CD14-positive monocyte (primary cell): ENCODE measurements at regions not wholly inside any gene's neighbourhood (a gene's known extent, or its start where the extent isn't known, plus 50 kb on each side); places are given as distances from the start of the nearest gene placed in this dataset.
A peak's percentile ranks its signal among the peaks of the same experiment; 100 is the strongest.

Experiments
- DNase-seq, 3 donors: peaks; one replicate each; pipeline ENCODE4 v3.0.0-alpha.2; 2011 to 2022
- H2AFZ ChIP-seq: 2 replicates; pipeline ENCODE4 v1.6.0; 2012; ENCODE audit warnings: mild to moderate bottlenecking, low read depth, low read length, inconsistent platforms; ENCODE audit not compliant: insufficient read depth, poor library complexity, severe bottlenecking
- H3K27ac ChIP-seq, 2 donors: 1 replicate in 1 of 2; 2 replicates in 1 of 2; pipeline ENCODE4 v1.5.1; 2012 to 2013; ENCODE audit warnings: low read length in 2 of 2, control low read depth in 1 of 2, inconsistent platforms in 1 of 2, low read depth in 1 of 2, mild to moderate bottlenecking in 1 of 2
- H3K27me3 ChIP-seq, 2 donors: one replicate each; pipeline versions ENCODE4 v1.6.0 to v1.6.1; 2011 to 2013; ENCODE audit warnings: low read length in 2 of 2; ENCODE audit not compliant: control insufficient read depth in 2 of 2, insufficient read depth in 2 of 2
- H3K36me3 ChIP-seq, 2 donors: replicated peaks in 1 of 2; 1 replicate in 1 of 2; 2 replicates in 1 of 2; pipeline versions ENCODE4 v1.5.1 to v1.6.1; 2012 to 2013; ENCODE audit warnings: low read length in 2 of 2, control low read depth in 1 of 2, inconsistent platforms in 1 of 2, mild to moderate bottlenecking in 1 of 2; ENCODE audit not compliant: insufficient read depth in 2 of 2, control insufficient read depth in 1 of 2
- H3K4me1 ChIP-seq, 2 donors: 1 replicate in 1 of 2; 2 replicates in 1 of 2; pipeline versions ENCODE4 v1.5.1 to v1.6.1; 2012 to 2013; ENCODE audit warnings: low read length in 2 of 2, control low read depth in 1 of 2, inconsistent platforms in 1 of 2, mild to moderate bottlenecking in 1 of 2, moderate library complexity in 1 of 2; ENCODE audit not compliant: insufficient read depth in 2 of 2, control insufficient read depth in 1 of 2
- H3K4me2 ChIP-seq: replicated peaks from 2 replicates; pipeline ENCODE3; 2012; ENCODE audit warnings: low read length, moderate library complexity, mild to moderate bottlenecking; ENCODE audit not compliant: poor library complexity, severe bottlenecking; ENCODE audit errors: extremely low read depth
- H3K4me3 ChIP-seq, 3 experiments: fragments of 200-600 bp in 1 of 3; sonication (generic) in 1 of 3; replicated peaks in 1 of 3; 1 replicate in 2 of 3; 2 replicates in 1 of 3; pipeline ENCODE4 v1.5.1; 2011 to 2013; ENCODE audit warnings: low read length in 3 of 3, mild to moderate bottlenecking in 3 of 3, control low read depth in 2 of 3, low read depth in 2 of 3, inconsistent platforms in 1 of 3, moderate library complexity in 1 of 3
- H3K79me2 ChIP-seq: 2 replicates; pipeline ENCODE4 v1.6.0; 2012; ENCODE audit warnings: mild to moderate bottlenecking, control low read depth, inconsistent platforms, low read length, moderate library complexity; ENCODE audit not compliant: insufficient read depth
- H3K9ac ChIP-seq: 2 replicates; pipeline ENCODE4 v1.6.0; 2017; ENCODE audit warnings: low read length, mild to moderate bottlenecking; ENCODE audit not compliant: insufficient read depth, poor library complexity, severe bottlenecking
- H3K9me3 ChIP-seq, 2 donors: replicated peaks in 1 of 2; 1 replicate in 1 of 2; 2 replicates in 1 of 2; pipeline versions ENCODE4 v1.5.1 to v1.6.1; 2012 to 2013; ENCODE audit warnings: low read length in 2 of 2, control low read depth in 1 of 2; ENCODE audit not compliant: control insufficient read depth in 1 of 2, insufficient read depth in 1 of 2
- H4K20me1 ChIP-seq: 2 replicates; pipeline ENCODE4 v1.6.0; 2012; ENCODE audit warnings: mild to moderate bottlenecking, low read length, control low read depth, moderate library complexity; ENCODE audit not compliant: insufficient read depth
- H3K27ac Mint-ChIP-seq, 7 donors: one replicate each; pipeline ENCODE4 v1.8.0; 2020; ENCODE audit warnings: mild to moderate bottlenecking in 7 of 7, mixed read lengths in 7 of 7, moderate library complexity in 6 of 7, inconsistent platforms in 2 of 7
- H3K27me3 Mint-ChIP-seq, 3 donors: one replicate each; pipeline ENCODE4 v1.8.0; 2021 to 2022; ENCODE audit warnings: low read depth in 3 of 3, mild to moderate bottlenecking in 3 of 3, mixed read lengths in 3 of 3, moderate library complexity in 3 of 3, inconsistent platforms in 1 of 3
- H3K36me3 Mint-ChIP-seq, 2 donors: one replicate each; pipeline ENCODE4 v1.8.0; 2020; ENCODE audit warnings: mixed read lengths in 2 of 2, inconsistent platforms in 1 of 2, mild to moderate bottlenecking in 1 of 2
- H3K4me1 Mint-ChIP-seq: one replicate; pipeline ENCODE4 v1.8.0; 2020; ENCODE audit warnings: mild to moderate bottlenecking, mixed read lengths
- H3K4me3 Mint-ChIP-seq, 2 donors: one replicate each; pipeline ENCODE4 v1.8.0; 2020; ENCODE audit warnings: mild to moderate bottlenecking in 2 of 2, mixed read lengths in 2 of 2, moderate library complexity in 1 of 2
- H3K9me3 Mint-ChIP-seq, 7 donors: one replicate each; pipeline ENCODE4 v1.8.0; 2020 to 2022; ENCODE audit warnings: mixed read lengths in 7 of 7, mild to moderate bottlenecking in 6 of 7, moderate library complexity in 6 of 7, inconsistent platforms in 2 of 7
- CTCF ChIP-seq: fragments of 200-600 bp; IDR thresholded peaks from one replicate; pipeline ENCODE4 v1.8.0; 2022; ENCODE audit warnings: antibody characterized with exemption, mild to moderate bottlenecking
- WGBS: methylation state at CpG from one replicate; pipeline ENCODE4 v1.1.5; 2013; ENCODE audit warnings: missing lambda C conversion rate; ENCODE audit not compliant: insufficient coverage; 5-methylcytosine and 5-hydroxymethylcytosine counted together
- intact Hi-C, 2 donors: fragments of 100-400 bp; cut with micrococcal nuclease; formaldehyde crosslinking; loops; one replicate each; pipeline versions ENCODE4 v1.15.0 to v1.15.1; 2023

- H3K27ac ChIP-seq = no peak overlapping the region
- no peak overlapping the region for H3K4me3 ChIP-seq
- peaks cover 46% of the 10 kb centered on the region for H3K4me1 Mint-ChIP-seq
- peaks cover 0 to 2% (median 0%) of the 10 kb centered on the region in 7 donors for H3K9me3 Mint-ChIP-seq
- no peaks in the 10 kb centered on the region for H3K36me3 Mint-ChIP-seq
- WGBS = 100% methylated on average over 1 of the region's 5 CpGs
- H3K9me3 ChIP-seq = no peaks in the 10 kb centered on the region
- H3K4me3 Mint-ChIP-seq = no peak overlapping the region
- peak overlapping the region in 3 of 7 donors; percentile 1 to 36 (median 28) for H3K27ac Mint-ChIP-seq
- H3K4me1 ChIP-seq = peaks cover 22 to 24% of the 10 kb centered on the region in 2 donors
- no peak overlapping the region for H2AFZ ChIP-seq
- intact Hi-C loops = no loop called here
- H3K4me2 ChIP-seq = no peak overlapping the region
- no peak for TF ChIP-seq CTCF
- H3K9ac ChIP-seq = no peak overlapping the region
- H3K27me3 Mint-ChIP-seq = peaks cover 1 to 6% (median 6%) of the 10 kb centered on the region in 3 donors
- no peaks in the 10 kb centered on the region for H4K20me1 ChIP-seq
- no peak for DNase-seq
- H3K27me3 ChIP-seq = no peaks in the 10 kb centered on the region
- H3K79me2 ChIP-seq = no peaks in the 10 kb centered on the region
- H3K36me3 ChIP-seq = no peaks in the 10 kb centered on the region
Observed at GRCh38 chr6:148620579-148621298, 126.1 kb upstream of the UST start.

GRCh38 chr6:148625609-148626008, 121.2 kb upstream of the UST start:
- Mint-ChIP-seq H3K36me3 (no peaks in the 10 kb centered on the region), H3K27ac (no peak overlapping the region), H3K27me3 (peaks cover 3 to 7% (median 6%) of the 10 kb centered on the region in 3 donors), H3K9me3 (peaks cover 0 to 5% (median 0%) of the 10 kb centered on the region in 7 donors), H3K4me1 (peaks cover 36% of the 10 kb centered on the region), H3K4me3 (no peak overlapping the region)
- Histone ChIP-seq H3K27ac (no peak overlapping the region), H3K9ac (no peak overlapping the region), H3K4me2 (no peak overlapping the region), H3K36me3 (no peaks in the 10 kb centered on the region), H3K9me3 (no peaks in the 10 kb centered on the region), H3K27me3 (no peaks in the 10 kb centered on the region), H3K79me2 (no peaks in the 10 kb centered on the region), H3K4me3 (no peak overlapping the region), H2AFZ (no peak overlapping the region), H3K4me1 (peaks cover 14 to 23% of the 10 kb centered on the region in 2 donors), H4K20me1 (no peaks in the 10 kb centered on the region)
- no CpG with 5 or more reads among the region's 2 CpGs for WGBS
- TF ChIP-seq CTCF = no peak
- no peak for DNase-seq
- intact Hi-C loops = no loop called here
